Liver (tissue), 8 donors: ENCODE measurements at regions not wholly inside any gene's neighbourhood (a gene's known extent, or its start where the extent isn't known, plus 50 kb on each side); places are given as distances from the start of the nearest gene placed in this dataset.

Source experiments
- DNase-seq: peaks from one replicate; pipeline ENCODE4 v3.0.0-alpha.2; 2017; ENCODE audit warnings: low spot score
- H3K27ac ChIP-seq, 2 donors: one replicate each; pipeline ENCODE4 v1.7.0; 2013; ENCODE audit warnings: inconsistent platforms in 2 of 2, low read length in 2 of 2, control low read depth in 1 of 2, low read depth in 1 of 2, mild to moderate bottlenecking in 1 of 2
- H3K27me3 ChIP-seq, 4 donors: one replicate each; pipeline versions ENCODE4 v1.6.1 to v1.7.0; 2013; ENCODE audit warnings: low read length in 3 of 4, inconsistent platforms in 1 of 4, mild to moderate bottlenecking in 1 of 4, moderate library complexity in 1 of 4; ENCODE audit not compliant: control insufficient read depth in 4 of 4, insufficient read depth in 4 of 4
- H3K36me3 ChIP-seq, 4 donors: one replicate each; pipeline versions ENCODE4 v1.6.1 to v1.7.0; 2013; ENCODE audit warnings: low read length in 3 of 4, mild to moderate bottlenecking in 3 of 4, low read depth in 1 of 4, moderate library complexity in 1 of 4; ENCODE audit not compliant: control insufficient read depth in 4 of 4, insufficient read depth in 3 of 4
- H3K4me1 ChIP-seq, 4 donors: one replicate each; pipeline versions ENCODE4 v1.6.1 to v1.7.0; 2013; ENCODE audit warnings: low read length in 3 of 4, mild to moderate bottlenecking in 3 of 4, moderate library complexity in 1 of 4; ENCODE audit not compliant: control insufficient read depth in 4 of 4, insufficient read depth in 4 of 4
- H3K4me3 ChIP-seq, 3 donors: one replicate each; pipeline versions ENCODE4 v1.6.1 to v1.7.0; 2013; ENCODE audit warnings: low read length in 3 of 3, control low read depth in 1 of 3, low read depth in 1 of 3, mild to moderate bottlenecking in 1 of 3
- H3K9ac ChIP-seq, 2 donors: one replicate each; pipeline ENCODE4 v1.7.0; 2013; ENCODE audit warnings: low read length in 2 of 2, mild to moderate bottlenecking in 2 of 2, moderate library complexity in 2 of 2, control low read depth in 1 of 2, low read depth in 1 of 2
- H3K9me3 ChIP-seq, 4 donors: one replicate each; pipeline versions ENCODE4 v1.6.1 to v1.7.0; 2013; ENCODE audit warnings: low read length in 3 of 4; ENCODE audit not compliant: control insufficient read depth in 4 of 4
- EGR1 ChIP-seq, 2 donors: IDR thresholded peaks; 2 replicates each; pipeline ENCODE4 v1.6.1; 2016 to 2018; ENCODE audit warnings: antibody characterized with exemption in 2 of 2, low read depth in 2 of 2
- FOXA1 ChIP-seq: IDR thresholded peaks from 2 replicates; pipeline ENCODE4 v1.6.1; 2016; ENCODE audit warnings: antibody characterized with exemption
- FOXA2 ChIP-seq: IDR thresholded peaks from 2 replicates; pipeline ENCODE4 v1.6.1; 2016; ENCODE audit warnings: antibody characterized with exemption
- GABPA ChIP-seq, 2 donors: IDR thresholded peaks in 1 of 2; conservative IDR thresholded peaks in 1 of 2; 2 replicates each; pipeline ENCODE4 v1.6.1; 2016; ENCODE audit warnings: antibody characterized with exemption in 2 of 2, mild to moderate bottlenecking in 1 of 2, moderate library complexity in 1 of 2
- HNF4A ChIP-seq, 2 donors: conservative IDR thresholded peaks; 2 replicates each; pipeline ENCODE4 v1.6.1; 2016; ENCODE audit warnings: antibody characterized with exemption in 2 of 2, mild to moderate bottlenecking in 2 of 2
- NR2F2 ChIP-seq: IDR thresholded peaks from 2 replicates; pipeline ENCODE4 v1.6.1; 2016; ENCODE audit warnings: antibody characterized with exemption
- RAD21 ChIP-seq, 2 donors: IDR thresholded peaks; 2 replicates each; pipeline ENCODE4 v1.6.1; 2016; ENCODE audit warnings: antibody characterized with exemption in 2 of 2, mild to moderate bottlenecking in 2 of 2
- RXRA ChIP-seq, 2 donors: IDR thresholded peaks; 2 replicates each; pipeline ENCODE4 v1.6.1; 2017 to 2018; ENCODE audit warnings: antibody characterized with exemption in 2 of 2, mild to moderate bottlenecking in 1 of 2
- SP1 ChIP-seq: IDR thresholded peaks from 2 replicates; pipeline ENCODE4 v1.6.1; 2018; ENCODE audit warnings: antibody characterized with exemption, mild to moderate bottlenecking
- TAF1 ChIP-seq: conservative IDR thresholded peaks from 2 replicates; pipeline ENCODE4 v1.6.1; 2016; ENCODE audit warnings: antibody characterized with exemption, mild to moderate bottlenecking
- YY1 ChIP-seq: IDR thresholded peaks from 2 replicates; pipeline ENCODE4 v1.6.1; 2016; ENCODE audit warnings: antibody characterized with exemption, mild to moderate bottlenecking
- WGBS: extraction: QIAGEN DNeasy Blood & Tissue Kit; methylation state at CpG from one replicate; pipeline ENCODE4 v1.1.7; 2013; 5-methylcytosine and 5-hydroxymethylcytosine counted together
- TF ChIP-seq, protein P1 (sequence below): IDR thresholded peaks from 2 replicates; pipeline ENCODE4 v1.6.1; 2016; ENCODE audit warnings: antibody characterized with exemption
- TF ChIP-seq, protein P2 (sequence below): IDR thresholded peaks from 2 replicates; pipeline ENCODE4 v1.6.1; 2016; ENCODE audit warnings: antibody characterized with exemption
- TF ChIP-seq, protein P3 (sequence below): IDR thresholded peaks from 2 replicates; pipeline ENCODE4 v1.6.1; 2016; ENCODE audit warnings: antibody characterized with exemption
- TF ChIP-seq, protein P4 (sequence below): fragments of 150-350 bp; IDR thresholded peaks from 2 replicates; pipeline ENCODE4 v1.5.1; 2017; ENCODE audit warnings: improper control_type of control experiment, low read depth, low read length; ENCODE audit not compliant: missing input control
- TF ChIP-seq, protein P5 (sequence below): IDR thresholded peaks from 2 replicates; pipeline ENCODE4 v1.6.1; 2016; ENCODE audit warnings: antibody characterized with exemption, mild to moderate bottlenecking
- donor health status: healthy.
- donor health status: healthy.
- donor health status: healthy.
- donor health status: healthy.
- donor health status: healthy.

DNA sequence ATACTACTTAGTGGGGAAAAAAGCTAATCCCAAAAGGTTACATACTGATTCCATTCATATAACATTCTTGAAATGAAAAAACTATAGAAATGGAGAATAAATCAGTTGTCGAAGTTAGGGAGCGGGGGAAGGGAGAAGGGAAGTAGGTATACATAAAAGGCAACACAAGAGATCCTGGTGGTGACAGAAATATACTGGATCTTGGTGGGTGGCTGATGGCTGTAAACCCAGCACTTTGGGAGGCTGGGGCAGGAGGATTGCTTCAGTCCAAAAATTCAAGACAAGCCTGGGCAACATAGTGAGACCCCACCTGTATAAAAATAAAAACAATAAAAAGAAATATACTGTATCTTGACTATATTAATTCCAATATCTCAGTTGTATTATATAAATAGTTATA, 105.7 kb upstream of the LGSN start:
- 92% methylated on average over 2 of the region's 2 CpGs for WGBS
- Histone ChIP-seq H3K4me3 (no peak overlapping the region), H3K27ac (no peak overlapping the region), H3K9ac (no peak overlapping the region), H3K27me3 (no peaks in the 10 kb centered on the region), H3K4me1 (peaks cover 0 to 3% (median 0%) of the 10 kb centered on the region in 4 donors), H3K36me3 (no peaks in the 10 kb centered on the region), H3K9me3 (no peaks in the 10 kb centered on the region)
- TF ChIP-seq TAF1, result no peak
- no peak for TF ChIP-seq YY1
- TF ChIP-seq FOXA2, result no peak
- no peak for TF ChIP-seq NR2F2
- TF ChIP-seq HNF4A (conservative IDR thresholded peaks at IDR 0.05), result no peak
- TF ChIP-seq, protein P1, sequence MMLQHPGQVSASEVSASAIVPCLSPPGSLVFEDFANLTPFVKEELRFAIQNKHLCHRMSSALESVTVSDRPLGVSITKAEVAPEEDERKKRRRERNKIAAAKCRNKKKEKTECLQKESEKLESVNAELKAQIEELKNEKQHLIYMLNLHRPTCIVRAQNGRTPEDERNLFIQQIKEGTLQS, result no peak
- TF ChIP-seq, protein P2, sequence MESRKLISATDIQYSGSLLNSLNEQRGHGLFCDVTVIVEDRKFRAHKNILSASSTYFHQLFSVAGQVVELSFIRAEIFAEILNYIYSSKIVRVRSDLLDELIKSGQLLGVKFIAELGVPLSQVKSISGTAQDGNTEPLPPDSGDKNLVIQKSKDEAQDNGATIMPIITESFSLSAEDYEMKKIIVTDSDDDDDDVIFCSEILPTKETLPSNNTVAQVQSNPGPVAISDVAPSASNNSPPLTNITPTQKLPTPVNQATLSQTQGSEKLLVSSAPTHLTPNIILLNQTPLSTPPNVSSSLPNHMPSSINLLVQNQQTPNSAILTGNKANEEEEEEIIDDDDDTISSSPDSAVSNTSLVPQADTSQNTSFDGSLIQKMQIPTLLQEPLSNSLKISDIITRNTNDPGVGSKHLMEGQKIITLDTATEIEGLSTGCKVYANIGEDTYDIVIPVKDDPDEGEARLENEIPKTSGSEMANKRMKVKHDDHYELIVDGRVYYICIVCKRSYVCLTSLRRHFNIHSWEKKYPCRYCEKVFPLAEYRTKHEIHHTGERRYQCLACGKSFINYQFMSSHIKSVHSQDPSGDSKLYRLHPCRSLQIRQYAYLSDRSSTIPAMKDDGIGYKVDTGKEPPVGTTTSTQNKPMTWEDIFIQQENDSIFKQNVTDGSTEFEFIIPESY, result no peak
- TF ChIP-seq, protein P3, sequence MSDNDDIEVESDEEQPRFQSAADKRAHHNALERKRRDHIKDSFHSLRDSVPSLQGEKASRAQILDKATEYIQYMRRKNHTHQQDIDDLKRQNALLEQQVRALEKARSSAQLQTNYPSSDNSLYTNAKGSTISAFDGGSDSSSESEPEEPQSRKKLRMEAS, result no peak
- TF ChIP-seq FOXA1, result no peak
- TF ChIP-seq, protein P4, sequence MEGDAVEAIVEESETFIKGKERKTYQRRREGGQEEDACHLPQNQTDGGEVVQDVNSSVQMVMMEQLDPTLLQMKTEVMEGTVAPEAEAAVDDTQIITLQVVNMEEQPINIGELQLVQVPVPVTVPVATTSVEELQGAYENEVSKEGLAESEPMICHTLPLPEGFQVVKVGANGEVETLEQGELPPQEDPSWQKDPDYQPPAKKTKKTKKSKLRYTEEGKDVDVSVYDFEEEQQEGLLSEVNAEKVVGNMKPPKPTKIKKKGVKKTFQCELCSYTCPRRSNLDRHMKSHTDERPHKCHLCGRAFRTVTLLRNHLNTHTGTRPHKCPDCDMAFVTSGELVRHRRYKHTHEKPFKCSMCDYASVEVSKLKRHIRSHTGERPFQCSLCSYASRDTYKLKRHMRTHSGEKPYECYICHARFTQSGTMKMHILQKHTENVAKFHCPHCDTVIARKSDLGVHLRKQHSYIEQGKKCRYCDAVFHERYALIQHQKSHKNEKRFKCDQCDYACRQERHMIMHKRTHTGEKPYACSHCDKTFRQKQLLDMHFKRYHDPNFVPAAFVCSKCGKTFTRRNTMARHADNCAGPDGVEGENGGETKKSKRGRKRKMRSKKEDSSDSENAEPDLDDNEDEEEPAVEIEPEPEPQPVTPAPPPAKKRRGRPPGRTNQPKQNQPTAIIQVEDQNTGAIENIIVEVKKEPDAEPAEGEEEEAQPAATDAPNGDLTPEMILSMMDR, result no peak
- no peak for TF ChIP-seq RAD21 (IDR thresholded peaks at IDR 0.05)
- TF ChIP-seq, protein P5, sequence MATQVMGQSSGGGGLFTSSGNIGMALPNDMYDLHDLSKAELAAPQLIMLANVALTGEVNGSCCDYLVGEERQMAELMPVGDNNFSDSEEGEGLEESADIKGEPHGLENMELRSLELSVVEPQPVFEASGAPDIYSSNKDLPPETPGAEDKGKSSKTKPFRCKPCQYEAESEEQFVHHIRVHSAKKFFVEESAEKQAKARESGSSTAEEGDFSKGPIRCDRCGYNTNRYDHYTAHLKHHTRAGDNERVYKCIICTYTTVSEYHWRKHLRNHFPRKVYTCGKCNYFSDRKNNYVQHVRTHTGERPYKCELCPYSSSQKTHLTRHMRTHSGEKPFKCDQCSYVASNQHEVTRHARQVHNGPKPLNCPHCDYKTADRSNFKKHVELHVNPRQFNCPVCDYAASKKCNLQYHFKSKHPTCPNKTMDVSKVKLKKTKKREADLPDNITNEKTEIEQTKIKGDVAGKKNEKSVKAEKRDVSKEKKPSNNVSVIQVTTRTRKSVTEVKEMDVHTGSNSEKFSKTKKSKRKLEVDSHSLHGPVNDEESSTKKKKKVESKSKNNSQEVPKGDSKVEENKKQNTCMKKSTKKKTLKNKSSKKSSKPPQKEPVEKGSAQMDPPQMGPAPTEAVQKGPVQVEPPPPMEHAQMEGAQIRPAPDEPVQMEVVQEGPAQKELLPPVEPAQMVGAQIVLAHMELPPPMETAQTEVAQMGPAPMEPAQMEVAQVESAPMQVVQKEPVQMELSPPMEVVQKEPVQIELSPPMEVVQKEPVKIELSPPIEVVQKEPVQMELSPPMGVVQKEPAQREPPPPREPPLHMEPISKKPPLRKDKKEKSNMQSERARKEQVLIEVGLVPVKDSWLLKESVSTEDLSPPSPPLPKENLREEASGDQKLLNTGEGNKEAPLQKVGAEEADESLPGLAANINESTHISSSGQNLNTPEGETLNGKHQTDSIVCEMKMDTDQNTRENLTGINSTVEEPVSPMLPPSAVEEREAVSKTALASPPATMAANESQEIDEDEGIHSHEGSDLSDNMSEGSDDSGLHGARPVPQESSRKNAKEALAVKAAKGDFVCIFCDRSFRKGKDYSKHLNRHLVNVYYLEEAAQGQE, result no peak
- no peak for TF ChIP-seq GABPA (IDR thresholded peaks at IDR 0.05 in 1 of 2, conservative IDR thresholded peaks at IDR 0.05 in 1 of 2)
- TF ChIP-seq SP1, result no peak
- TF ChIP-seq RXRA (IDR thresholded peaks at IDR 0.05), result no peak
- TF ChIP-seq EGR1 (IDR thresholded peaks at IDR 0.05; ENCODE audit: low read depth in 2 of 2), result no peak
- no peak for DNase-seq

DNA sequence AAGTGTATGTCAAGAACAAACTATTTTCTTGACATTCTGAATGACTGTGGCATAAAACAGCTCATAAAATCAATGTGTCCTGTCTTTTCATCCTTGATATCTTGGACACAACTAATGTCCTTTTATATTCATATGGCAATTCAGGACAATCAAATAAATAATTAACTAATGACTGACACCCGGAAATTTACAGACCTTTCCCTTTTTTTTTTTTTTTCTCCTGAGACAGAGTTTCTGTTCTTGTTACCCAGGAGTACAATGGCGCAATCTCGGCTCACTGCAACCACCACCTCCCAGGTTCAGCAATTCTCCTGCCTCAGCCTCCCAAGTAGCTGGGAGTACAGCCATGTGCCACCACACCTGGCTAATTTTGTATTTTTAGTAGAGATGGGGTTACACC, 107.1 kb upstream of the LGSN start:
- 48% methylated on average over 3 of the region's 3 CpGs for WGBS
- H3K27me3 ChIP-seq, result no peaks in the 10 kb centered on the region
- TF ChIP-seq YY1 (peak; percentile 48), RAD21 (IDR thresholded peaks at IDR 0.05) (peak in 1 of 2 donors; percentile 14), HNF4A (conservative IDR thresholded peaks at IDR 0.05) (peak; percentile 19 to 33), NR2F2 (no peak), RXRA (IDR thresholded peaks at IDR 0.05) (peak in 1 of 2 donors; percentile 49), GABPA (IDR thresholded peaks at IDR 0.05 in 1 of 2, conservative IDR thresholded peaks at IDR 0.05 in 1 of 2) (no peak), SP1 (peak; percentile 38)
- TF ChIP-seq, protein P2, result peak; percentile 18
- peak overlapping the region in 1 of 2 donors; percentile 16 for H3K27ac ChIP-seq
- no peaks in the 10 kb centered on the region for H3K9me3 ChIP-seq
- no peak for DNase-seq
- H3K9ac ChIP-seq, result no peak overlapping the region
- H3K4me3 ChIP-seq, result no peak overlapping the region
- no peaks in the 10 kb centered on the region for H3K36me3 ChIP-seq
- H3K4me1 ChIP-seq, result peaks cover 0 to 3% (median 0%) of the 10 kb centered on the region in 4 donors
